ENCODE measurements at regions not wholly inside any gene's neighbourhood (a gene's known extent, or its start where the extent isn't known, plus 50 kb on each side); places are given as distances from the start of the nearest gene placed in this dataset.

- POLR2A ChIA-PET (ENCODE audit: partially characterized antibody), result no interaction called here
- Histone ChIP-seq H3K27ac (ENCODE audit: low read depth, low read length) (no peak overlapping the region), H3K4me1 (ENCODE audit: insufficient read depth, low read length) (no peaks in the 10 kb centered on the region), H3K27me3 (ENCODE audit: insufficient read depth, low read length) (no peaks in the 10 kb centered on the region), H3K4me3 (ENCODE audit: low read length in 2 of 2) (no peak overlapping the region), H3K9me3 (ENCODE audit: control insufficient read depth in 1 of 2, low read length in 2 of 2) (no peaks in the 10 kb centered on the region), H3K36me3 (ENCODE audit: insufficient read depth, low read length) (no peaks in the 10 kb centered on the region)
- Mint-ChIP-seq H3K27me3 (peaks cover 7 to 10% of the 10 kb centered on the region in 2 donors), H3K4me1 (no peaks in the 10 kb centered on the region), H3K9me3 (peaks cover 0 to 6% (median 0%) of the 10 kb centered on the region in 8 donors), H3K4me3 (no peak overlapping the region), H3K36me3 (no peaks in the 10 kb centered on the region), H3K27ac (no peak overlapping the region)
- CTCF ChIA-PET (ENCODE audit: partially characterized antibody), result no interaction called here
- intact Hi-C loops (cut with micrococcal nuclease), result no loop called here
- DNase-seq, result no peak
Observed at GRCh38 chr5:38725371-38725865, 120.4 kb upstream of the OSMR start.

GRCh38 chr5:38726279-38726678 lies 119.5 kb upstream of the OSMR start:
- Histone ChIP-seq H3K9me3 (ENCODE audit: control insufficient read depth in 1 of 2, low read length in 2 of 2) (no peaks in the 10 kb centered on the region), H3K4me1 (ENCODE audit: insufficient read depth, low read length) (no peaks in the 10 kb centered on the region), H3K4me3 (ENCODE audit: low read length in 2 of 2) (no peak overlapping the region), H3K27ac (ENCODE audit: low read depth, low read length) (no peak overlapping the region), H3K27me3 (ENCODE audit: insufficient read depth, low read length) (no peaks in the 10 kb centered on the region), H3K36me3 (ENCODE audit: insufficient read depth, low read length) (no peaks in the 10 kb centered on the region)
- CTCF ChIA-PET (ENCODE audit: partially characterized antibody), result no interaction called here
- POLR2A ChIA-PET (ENCODE audit: partially characterized antibody), result no interaction called here
- H3K4me1 Mint-ChIP-seq, result no peaks in the 10 kb centered on the region
- intact Hi-C loops (cut with micrococcal nuclease), result no loop called here
- H3K4me3 Mint-ChIP-seq, result no peak overlapping the region
- no peak for DNase-seq
- peaks cover 0 to 6% (median 0%) of the 10 kb centered on the region in 8 donors for H3K9me3 Mint-ChIP-seq
- no peak overlapping the region for H3K27ac Mint-ChIP-seq
- no peaks in the 10 kb centered on the region for H3K36me3 Mint-ChIP-seq
- H3K27me3 Mint-ChIP-seq, result peaks cover 5 to 10% of the 10 kb centered on the region in 2 donors

GRCh38 chr5:38728029-38728428 lies 117.8 kb upstream of the OSMR start:
- no peaks in the 10 kb centered on the region for H3K27me3 ChIP-seq (ENCODE audit: insufficient read depth, low read length)
- Mint-ChIP-seq H3K4me1 (no peaks in the 10 kb centered on the region), H3K27me3 (peaks cover 3 to 5% of the 10 kb centered on the region in 2 donors), H3K36me3 (no peaks in the 10 kb centered on the region), H3K4me3 (no peak overlapping the region), H3K9me3 (peaks cover 0 to 4% (median 0%) of the 10 kb centered on the region in 8 donors), H3K27ac (no peak overlapping the region)
- ChIA-PET CTCF (ENCODE audit: partially characterized antibody) (no interaction called here), POLR2A (ENCODE audit: partially characterized antibody) (no interaction called here)
- DNase-seq, result no peak
- H3K27ac ChIP-seq (ENCODE audit: low read depth, low read length), result no peak overlapping the region
- no peaks in the 10 kb centered on the region for H3K4me1 ChIP-seq (ENCODE audit: insufficient read depth, low read length)
- H3K36me3 ChIP-seq (ENCODE audit: insufficient read depth, low read length), result no peaks in the 10 kb centered on the region
- no peaks in the 10 kb centered on the region for H3K9me3 ChIP-seq (ENCODE audit: control insufficient read depth in 1 of 2, low read length in 2 of 2)
- H3K4me3 ChIP-seq (ENCODE audit: low read length in 2 of 2), result no peak overlapping the region
- intact Hi-C loops (cut with micrococcal nuclease), result no loop called here

GRCh38 chr5:38731461-38731860 lies 114.4 kb upstream of the OSMR start:
- H3K4me1 Mint-ChIP-seq, result no peaks in the 10 kb centered on the region
- Histone ChIP-seq H3K4me3 (ENCODE audit: low read length in 2 of 2) (no peak overlapping the region), H3K36me3 (ENCODE audit: insufficient read depth, low read length) (no peaks in the 10 kb centered on the region), H3K27me3 (ENCODE audit: insufficient read depth, low read length) (no peaks in the 10 kb centered on the region), H3K27ac (ENCODE audit: low read depth, low read length) (no peak overlapping the region), H3K4me1 (ENCODE audit: insufficient read depth, low read length) (no peaks in the 10 kb centered on the region), H3K9me3 (ENCODE audit: control insufficient read depth in 1 of 2, low read length in 2 of 2) (no peaks in the 10 kb centered on the region)
- intact Hi-C loops (cut with micrococcal nuclease), result no loop called here
- no peak overlapping the region for H3K4me3 Mint-ChIP-seq
- CTCF ChIA-PET (ENCODE audit: partially characterized antibody), result no interaction called here
- POLR2A ChIA-PET (ENCODE audit: partially characterized antibody), result no interaction called here
- peaks cover 0 to 3% (median 0%) of the 10 kb centered on the region in 8 donors for H3K9me3 Mint-ChIP-seq
- no peaks in the 10 kb centered on the region for H3K36me3 Mint-ChIP-seq
- DNase-seq, result no peak
- H3K27me3 Mint-ChIP-seq, result peaks cover 2 to 8% of the 10 kb centered on the region in 2 donors
- H3K27ac Mint-ChIP-seq, result no peak overlapping the region

- Mint-ChIP-seq H3K4me1 (no peaks in the 10 kb centered on the region), H3K27me3 (peaks cover 2 to 5% of the 10 kb centered on the region in 2 donors), H3K36me3 (no peaks in the 10 kb centered on the region), H3K9me3 (no peaks in the 10 kb centered on the region), H3K4me3 (no peak overlapping the region), H3K27ac (no peak overlapping the region)
- no peak overlapping the region for H3K27ac ChIP-seq (ENCODE audit: low read depth, low read length)
- no peaks in the 10 kb centered on the region for H3K27me3 ChIP-seq (ENCODE audit: insufficient read depth, low read length)
- intact Hi-C loops (cut with micrococcal nuclease), result no loop called here
- no peaks in the 10 kb centered on the region for H3K4me1 ChIP-seq (ENCODE audit: insufficient read depth, low read length)
- H3K9me3 ChIP-seq (ENCODE audit: control insufficient read depth in 1 of 2, low read length in 2 of 2), result no peaks in the 10 kb centered on the region
- CTCF ChIA-PET (ENCODE audit: partially characterized antibody), result no interaction called here
- no peak overlapping the region for H3K4me3 ChIP-seq (ENCODE audit: low read length in 2 of 2)
- no peak for DNase-seq
- no peaks in the 10 kb centered on the region for H3K36me3 ChIP-seq (ENCODE audit: insufficient read depth, low read length)
- POLR2A ChIA-PET (ENCODE audit: partially characterized antibody), result no interaction called here
Observed at GRCh38 chr5:38734353-38734752, 111.5 kb upstream of the OSMR start.

GRCh38 chr5:38736089-38736488 lies 109.7 kb upstream of the OSMR start:
- no peaks in the 10 kb centered on the region for H3K4me1 Mint-ChIP-seq
- H3K36me3 ChIP-seq (ENCODE audit: insufficient read depth, low read length), result no peaks in the 10 kb centered on the region

GRCh38 chr5:38737976-38738375 lies 107.8 kb upstream of the OSMR start:
- ChIA-PET POLR2A (ENCODE audit: partially characterized antibody) (no interaction called here), CTCF (ENCODE audit: partially characterized antibody) (no interaction called here)
- intact Hi-C loops (cut with micrococcal nuclease), result no loop called here
- Mint-ChIP-seq H3K9me3 (peaks cover 0 to 14% (median 5%) of the 10 kb centered on the region in 8 donors), H3K36me3 (no peaks in the 10 kb centered on the region), H3K27me3 (peaks cover 2 to 5% of the 10 kb centered on the region in 2 donors), H3K4me3 (no peak overlapping the region), H3K4me1 (no peaks in the 10 kb centered on the region), H3K27ac (no peak overlapping the region)
- Histone ChIP-seq H3K27ac (ENCODE audit: low read depth, low read length) (no peak overlapping the region), H3K4me3 (ENCODE audit: low read length in 2 of 2) (no peak overlapping the region), H3K4me1 (ENCODE audit: insufficient read depth, low read length) (no peaks in the 10 kb centered on the region), H3K9me3 (ENCODE audit: control insufficient read depth in 1 of 2, low read length in 2 of 2) (no peaks in the 10 kb centered on the region), H3K27me3 (ENCODE audit: insufficient read depth, low read length) (no peaks in the 10 kb centered on the region), H3K36me3 (ENCODE audit: insufficient read depth, low read length) (no peaks in the 10 kb centered on the region)
- no peak for DNase-seq

More at GRCh38 chr5:38736089-38736488, 109.7 kb upstream of the OSMR start:
- intact Hi-C loops (cut with micrococcal nuclease), result no loop called here
- no peaks in the 10 kb centered on the region for H3K9me3 ChIP-seq (ENCODE audit: control insufficient read depth in 1 of 2, low read length in 2 of 2)
- no peak for DNase-seq
- H3K4me3 ChIP-seq (ENCODE audit: low read length in 2 of 2), result no peak overlapping the region
- H3K27ac Mint-ChIP-seq, result no peak overlapping the region
- H3K4me3 Mint-ChIP-seq, result no peak overlapping the region
- no peaks in the 10 kb centered on the region for H3K27me3 ChIP-seq (ENCODE audit: insufficient read depth, low read length)
- no peaks in the 10 kb centered on the region for H3K4me1 ChIP-seq (ENCODE audit: insufficient read depth, low read length)
- H3K27ac ChIP-seq (ENCODE audit: low read depth, low read length), result no peak overlapping the region
- ChIA-PET CTCF (ENCODE audit: partially characterized antibody) (no interaction called here), POLR2A (ENCODE audit: partially characterized antibody) (no interaction called here)
- peaks cover 2 to 3% of the 10 kb centered on the region in 2 donors for H3K27me3 Mint-ChIP-seq
- no peaks in the 10 kb centered on the region for H3K36me3 Mint-ChIP-seq
- H3K9me3 Mint-ChIP-seq, result peaks cover 0 to under 1% (median 0%) of the 10 kb centered on the region in 8 donors
